ENCODE measurements at regions not wholly inside any gene's neighbourhood (a gene's known extent, or its start where the extent isn't known, plus 50 kb on each side); places are given as distances from the start of the nearest gene placed in this dataset.

- H3F3A ChIP-seq (replicated peaks; ENCODE audit: insufficient read depth) = no peaks in the 10 kb centered on the region
- no peaks in the 10 kb centered on the region for H3K4me1 ChIP-seq (ENCODE audit: control insufficient read depth in 1 of 2, insufficient read depth in 2 of 2, low read depth in 1 of 2, low read length in 1 of 2)
- no peaks in the 10 kb centered on the region for H4K20me1 ChIP-seq (ENCODE audit: insufficient read depth)
- ChIA-PET POLR2A (no interaction called here), CTCF (interaction anchor here (0.6 kb wide), 1 partner anchor 78 kb away, joined by 3 read pairs; no protein-coding TSS in a partner anchor)
- no peaks in the 10 kb centered on the region for H3K79me2 ChIP-seq (ENCODE audit: insufficient read depth)
- H3K9ac ChIP-seq = no peak overlapping the region
- no peak overlapping the region for H3K27ac ChIP-seq (ENCODE audit: low read depth in 2 of 2, low read length in 1 of 2)
- H3K27me3 ChIP-seq (ENCODE audit: insufficient read depth) = peaks cover 19% of the 10 kb centered on the region
- H2AFZ ChIP-seq (ENCODE audit: low read depth) = no peak overlapping the region
- no peaks in the 10 kb centered on the region for H3K9me2 ChIP-seq
- no peaks in the 10 kb centered on the region for H3K9me3 ChIP-seq
- no peak overlapping the region for H3K4me3 ChIP-seq (ENCODE audit: low read depth in 2 of 2, low read length in 1 of 2)
- DNase-seq = no peak
- H3K4me2 ChIP-seq = no peak overlapping the region
- TF ChIP-seq YY1 (IDR thresholded peaks at IDR 0.05; ENCODE audit: low read depth) (no peak), REST (IDR thresholded peaks at IDR 0.05; ENCODE audit: low read depth, low read length) (no peak), TCF12 (IDR thresholded peaks at IDR 0.05) (no peak), MXI1 (IDR thresholded peaks at IDR 0.05; ENCODE audit: low read depth, low read length) (no peak), NRF1 (IDR thresholded peaks at IDR 0.05; ENCODE audit: low read depth, low read length) (no peak), FOXJ3 (CRISPR knock-in tag; IDR thresholded peaks at IDR 0.05) (no peak), EZH2phosphoT487 (IDR thresholded peaks at IDR 0.05; ENCODE audit: borderline replicate concordance, low read depth) (no peak)
- H3K36me3 ChIP-seq (replicated peaks in 1 of 2; ENCODE audit: control insufficient read depth in 1 of 2, insufficient read depth in 2 of 2, low read length in 1 of 2) = no peaks in the 10 kb centered on the region
Measured at GRCh38 chr7:42485301-42485766, 248.3 kb upstream of the GLI3 start.

GRCh38 chr7:42483886-42484285 lies 246.9 kb upstream of the GLI3 start:
- peaks cover 21% of the 10 kb centered on the region for H3K27me3 ChIP-seq (ENCODE audit: insufficient read depth)
- no peak overlapping the region for H3K4me2 ChIP-seq
- H3K9me3 ChIP-seq = no peaks in the 10 kb centered on the region
- H3K4me3 ChIP-seq (ENCODE audit: low read depth in 2 of 2, low read length in 1 of 2) = no peak overlapping the region
- TF ChIP-seq REST (IDR thresholded peaks at IDR 0.05; ENCODE audit: low read depth, low read length) (no peak), NFIC (IDR thresholded peaks at IDR 0.05; ENCODE audit: borderline replicate concordance) (no peak), RXRA (IDR thresholded peaks at IDR 0.05; ENCODE audit: borderline replicate concordance, low read depth) (no peak), FOXM1 (IDR thresholded peaks at IDR 0.05; ENCODE audit: low read depth) (no peak), GABPA (IDR thresholded peaks at IDR 0.05; ENCODE audit: low read depth) (no peak), EP300 (IDR thresholded peaks at IDR 0.05; ENCODE audit: borderline replicate concordance in 1 of 2, low read depth in 1 of 2, low read length in 1 of 2) (no peak), RAD21 (IDR thresholded peaks at IDR 0.05; ENCODE audit: low read length) (no peak), MXI1 (IDR thresholded peaks at IDR 0.05; ENCODE audit: low read depth, low read length) (no peak), SIN3A (IDR thresholded peaks at IDR 0.05; ENCODE audit: borderline replicate concordance, low read depth, low read length) (no peak), POLR2AphosphoS5 (IDR thresholded peaks at IDR 0.05; ENCODE audit: low read depth, low read length) (no peak), USF2 (IDR thresholded peaks at IDR 0.05; ENCODE audit: borderline replicate concordance, low read depth, low read length) (no peak), CHD2 (IDR thresholded peaks at IDR 0.05; ENCODE audit: low read length, partially characterized antibody) (no peak)
- TF ChIP-seq, protein P1, sequence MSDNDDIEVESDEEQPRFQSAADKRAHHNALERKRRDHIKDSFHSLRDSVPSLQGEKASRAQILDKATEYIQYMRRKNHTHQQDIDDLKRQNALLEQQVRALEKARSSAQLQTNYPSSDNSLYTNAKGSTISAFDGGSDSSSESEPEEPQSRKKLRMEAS (IDR thresholded peaks at IDR 0.05; ENCODE audit: low read depth) = no peak
- H3K79me2 ChIP-seq (ENCODE audit: insufficient read depth) = no peaks in the 10 kb centered on the region
- WGBS (ENCODE audit: low lambda C conversion rate) = under 1% methylated on average over 4 of the region's 4 CpGs
- no peak overlapping the region for H3K9ac ChIP-seq
- H4K20me1 ChIP-seq (ENCODE audit: insufficient read depth) = no peaks in the 10 kb centered on the region
- H3F3A ChIP-seq (replicated peaks; ENCODE audit: insufficient read depth) = no peaks in the 10 kb centered on the region
- no peak overlapping the region for H3K27ac ChIP-seq (ENCODE audit: low read depth in 2 of 2, low read length in 1 of 2)
- H3K9me2 ChIP-seq = no peaks in the 10 kb centered on the region
- H3K36me3 ChIP-seq (replicated peaks in 1 of 2; ENCODE audit: control insufficient read depth in 1 of 2, insufficient read depth in 2 of 2, low read length in 1 of 2) = no peaks in the 10 kb centered on the region
- POLR2A ChIA-PET = no interaction called here
- CTCF ChIA-PET = no interaction called here
- H2AFZ ChIP-seq (ENCODE audit: low read depth) = no peak overlapping the region
- no peak for DNase-seq
- no peaks in the 10 kb centered on the region for H3K4me1 ChIP-seq (ENCODE audit: control insufficient read depth in 1 of 2, insufficient read depth in 2 of 2, low read depth in 1 of 2, low read length in 1 of 2)

Measured in SK-N-SH (cell line).